NT2/D1 (cell line): ENCODE measurements at regions not wholly inside any gene's neighbourhood (a gene's known extent, or its start where the extent isn't known, plus 50 kb on each side); places are given as distances from the start of the nearest gene placed in this dataset.

Experiments
- YY1 ChIP-seq: IDR thresholded peaks from 2 replicates; pipeline ENCODE4 v1.6.1; 2011; ENCODE audit not compliant: insufficient read length, insufficient read depth
- ZNF274 ChIP-seq: IDR thresholded peaks from 2 replicates; pipeline ENCODE4 v1.6.1; 2011; ENCODE audit warnings: mild to moderate bottlenecking, low read depth, low read length

- TF ChIP-seq ZNF274, result no peak
- no peak for TF ChIP-seq YY1
These were observed 1090.0 kb upstream of the ZEB2 start for GRCh38 chr2:145609951-145610350.
